GM23338 (cell line): ENCODE measurements at regions not wholly inside any gene's neighbourhood (a gene's known extent, or its start where the extent isn't known, plus 50 kb on each side); places are given as distances from the start of the nearest gene placed in this dataset.

Experiments
- ATAC-seq: fragments of 200-7000 bp; cut with Tn5 transposase; 3 replicates; pipeline ENCODE4 v1.9.1; 2020
- DNase-seq: peaks from one replicate; pipeline ENCODE4 v3.0.0-alpha.2; 2015; ENCODE audit warnings: low spot score
- H2AFZ ChIP-seq: fragments of 200-600 bp; sonication (generic); 2 replicates; pipeline ENCODE4 v1.8.0; 2016; ENCODE audit warnings: antibody characterized with exemption, mild to moderate bottlenecking, moderate library complexity
- H3F3A ChIP-seq: fragments of 200-600 bp; sonication (generic); replicated peaks from 2 replicates; pipeline ENCODE4 v1.8.0; 2017; ENCODE audit warnings: antibody characterized with exemption, mixed run types, low read depth
- H3K27ac ChIP-seq: fragments of 200-600 bp; sonication (generic); 2 replicates; pipeline ENCODE4 v1.6.1; 2016; ENCODE audit warnings: low read depth
- H3K27me3 ChIP-seq: fragments of 200-600 bp; sonication (generic); 2 replicates; pipeline ENCODE4 v1.8.0; 2016; ENCODE audit warnings: mild to moderate bottlenecking, mixed run types, moderate library complexity; ENCODE audit not compliant: insufficient read depth
- H3K36me3 ChIP-seq: fragments of 200-600 bp; sonication (generic); 2 replicates; pipeline ENCODE4 v1.8.0; 2016; ENCODE audit warnings: mild to moderate bottlenecking; ENCODE audit not compliant: insufficient read depth
- H3K4me1 ChIP-seq: fragments of 200-600 bp; sonication (generic); 2 replicates; pipeline ENCODE4 v1.8.0; 2016; ENCODE audit warnings: mild to moderate bottlenecking, moderate library complexity; ENCODE audit not compliant: insufficient read depth
- H3K4me2 ChIP-seq: fragments of 200-600 bp; sonication (generic); 2 replicates; pipeline ENCODE4 v1.7.1; 2017; ENCODE audit warnings: mixed run types
- H3K4me3 ChIP-seq: fragments of 200-600 bp; sonication (generic); 2 replicates; pipeline ENCODE4 v1.6.1; 2016; ENCODE audit warnings: mixed run types
- H3K79me2 ChIP-seq: fragments of 200-600 bp; sonication (generic); replicated peaks from 2 replicates; pipeline ENCODE4 v1.8.0; 2017; ENCODE audit warnings: mild to moderate bottlenecking; ENCODE audit not compliant: insufficient read depth
- H3K9me2 ChIP-seq: fragments of 200-600 bp; sonication (generic); 2 replicates; pipeline ENCODE4 v1.8.0; 2017; ENCODE audit not compliant: insufficient read depth
- H4K20me1 ChIP-seq: fragments of 200-600 bp; sonication (generic); replicated peaks from 2 replicates; pipeline ENCODE4 v1.8.0; 2017; ENCODE audit warnings: mild to moderate bottlenecking; ENCODE audit not compliant: insufficient read depth
- H3K27ac Mint-ChIP-seq: 2 replicates; pipeline ENCODE4 v1.8.0; 2020; ENCODE audit warnings: inconsistent platforms, mild to moderate bottlenecking, moderate library complexity, mixed read lengths
- H3K27me3 Mint-ChIP-seq: 3 replicates; pipeline ENCODE4 v1.8.0; 2022; ENCODE audit warnings: low read depth, mild to moderate bottlenecking, moderate library complexity, mixed read lengths, inconsistent platforms; ENCODE audit not compliant: insufficient read depth, poor library complexity
- H3K36me3 Mint-ChIP-seq: 3 replicates; pipeline ENCODE4 v1.8.0; 2021; ENCODE audit warnings: low read depth, mild to moderate bottlenecking, inconsistent platforms, moderate library complexity, mixed read lengths
- H3K4me1 Mint-ChIP-seq: 3 replicates; pipeline ENCODE4 v1.8.0; 2020; ENCODE audit warnings: mild to moderate bottlenecking, inconsistent platforms, mixed read lengths
- H3K4me3 Mint-ChIP-seq: 3 replicates; pipeline ENCODE4 v1.8.0; 2021; ENCODE audit warnings: moderate library complexity, mild to moderate bottlenecking, inconsistent platforms, mixed read lengths
- H3K9me3 Mint-ChIP-seq: 3 replicates; pipeline ENCODE4 v1.8.0; 2020; ENCODE audit warnings: moderate library complexity, mild to moderate bottlenecking, inconsistent platforms, mixed read lengths
- CREB1 ChIP-seq: fragments of 250-450 bp; sonication (Bioruptor Pico); IDR thresholded peaks from 2 replicates; pipeline ENCODE4 v1.5.0; 2020; ENCODE audit warnings: low read depth, mild to moderate bottlenecking, moderate library complexity
- EZH2 ChIP-seq: fragments of 200-600 bp; sonication (generic); IDR thresholded peaks from one replicate; pipeline ENCODE4 v1.8.0; 2017; ENCODE audit warnings: antibody characterized with exemption, mild to moderate bottlenecking, low read depth; ENCODE audit not compliant: unreplicated experiment
- EZH2phosphoT487 ChIP-seq: fragments of 200-600 bp; sonication (generic); IDR thresholded peaks from one replicate; pipeline ENCODE4 v1.8.1; 2018; ENCODE audit warnings: antibody characterized with exemption; ENCODE audit not compliant: unreplicated experiment
- JUNB ChIP-seq: IDR thresholded peaks from one replicate; pipeline ENCODE4 v1.6.1; 2016; ENCODE audit warnings: antibody characterized with exemption; ENCODE audit not compliant: unreplicated experiment
- NANOG ChIP-seq: IDR thresholded peaks from 2 replicates; pipeline ENCODE4 v1.6.1; 2016; ENCODE audit warnings: antibody characterized with exemption, borderline replicate concordance
- POLR2AphosphoS5 ChIP-seq: IDR thresholded peaks from 2 replicates; pipeline ENCODE4 v1.6.1; 2016; ENCODE audit warnings: antibody characterized with exemption, low read depth
- REST ChIP-seq: IDR thresholded peaks from one replicate; pipeline ENCODE4 v1.6.1; 2018; ENCODE audit warnings: antibody characterized with exemption; ENCODE audit not compliant: unreplicated experiment
- STAT1 ChIP-seq: IDR thresholded peaks from one replicate; pipeline ENCODE4 v1.6.1; 2016; ENCODE audit warnings: antibody characterized with exemption; ENCODE audit not compliant: unreplicated experiment
- ZNF114 ChIP-seq: fragments of 250-450 bp; sonication (Bioruptor Pico); IDR thresholded peaks from 2 replicates; pipeline ENCODE4 v1.5.0; 2020; ENCODE audit warnings: mild to moderate bottlenecking, moderate library complexity
- ZNF331 ChIP-seq: fragments of 250-450 bp; sonication (Bioruptor Pico); IDR thresholded peaks from 2 replicates; pipeline ENCODE4 v1.5.0; 2020; ENCODE audit warnings: low read depth, mild to moderate bottlenecking, moderate library complexity
- ZNF462 ChIP-seq: fragments of 250-450 bp; sonication (Bioruptor Pico); IDR thresholded peaks from 2 replicates; pipeline ENCODE4 v1.5.0; 2020; ENCODE audit warnings: mild to moderate bottlenecking, moderate library complexity
- TF ChIP-seq, protein P1 (sequence below): IDR thresholded peaks from 2 replicates; pipeline ENCODE4 v1.6.1; 2016; ENCODE audit warnings: antibody characterized with exemption
- TF ChIP-seq, protein P2 (sequence below), 2 experiments: fragments of 200-600 bp in 1 of 2; sonication (generic) in 1 of 2; conservative IDR thresholded peaks; 2 replicates each; pipeline versions ENCODE4 v1.5.1 to v1.6.1; 2016 to 2017; ENCODE audit warnings: antibody characterized with exemption in 2 of 2, low read depth in 2 of 2, mild to moderate bottlenecking in 2 of 2, moderate library complexity in 1 of 2

- Histone ChIP-seq H3K36me3 (no peaks in the 10 kb centered on the region), H3F3A (no peaks in the 10 kb centered on the region), H3K4me2 (no peak overlapping the region), H3K9me2 (no peaks in the 10 kb centered on the region), H3K27me3 (no peaks in the 10 kb centered on the region), H4K20me1 (no peaks in the 10 kb centered on the region), H2AFZ (no peak overlapping the region), H3K4me1 (peaks cover 23% of the 10 kb centered on the region), H3K79me2 (no peaks in the 10 kb centered on the region), H3K4me3 (no peak overlapping the region), H3K27ac (no peak overlapping the region)
- ATAC-seq: no peak
- H3K36me3 Mint-ChIP-seq: no peaks in the 10 kb centered on the region
- no peaks in the 10 kb centered on the region for H3K9me3 Mint-ChIP-seq
- H3K4me1 Mint-ChIP-seq: peaks cover 39% of the 10 kb centered on the region
- DNase-seq: no peak
- no peak for TF ChIP-seq JUNB
- TF ChIP-seq, protein P1, sequence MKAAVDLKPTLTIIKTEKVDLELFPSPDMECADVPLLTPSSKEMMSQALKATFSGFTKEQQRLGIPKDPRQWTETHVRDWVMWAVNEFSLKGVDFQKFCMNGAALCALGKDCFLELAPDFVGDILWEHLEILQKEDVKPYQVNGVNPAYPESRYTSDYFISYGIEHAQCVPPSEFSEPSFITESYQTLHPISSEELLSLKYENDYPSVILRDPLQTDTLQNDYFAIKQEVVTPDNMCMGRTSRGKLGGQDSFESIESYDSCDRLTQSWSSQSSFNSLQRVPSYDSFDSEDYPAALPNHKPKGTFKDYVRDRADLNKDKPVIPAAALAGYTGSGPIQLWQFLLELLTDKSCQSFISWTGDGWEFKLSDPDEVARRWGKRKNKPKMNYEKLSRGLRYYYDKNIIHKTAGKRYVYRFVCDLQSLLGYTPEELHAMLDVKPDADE: no peak
- no peak for TF ChIP-seq ZNF462 (CRISPR knock-in tag)
- no peak for TF ChIP-seq POLR2AphosphoS5
- TF ChIP-seq REST: no peak
- TF ChIP-seq EZH2: no peak
- TF ChIP-seq, protein P2, sequence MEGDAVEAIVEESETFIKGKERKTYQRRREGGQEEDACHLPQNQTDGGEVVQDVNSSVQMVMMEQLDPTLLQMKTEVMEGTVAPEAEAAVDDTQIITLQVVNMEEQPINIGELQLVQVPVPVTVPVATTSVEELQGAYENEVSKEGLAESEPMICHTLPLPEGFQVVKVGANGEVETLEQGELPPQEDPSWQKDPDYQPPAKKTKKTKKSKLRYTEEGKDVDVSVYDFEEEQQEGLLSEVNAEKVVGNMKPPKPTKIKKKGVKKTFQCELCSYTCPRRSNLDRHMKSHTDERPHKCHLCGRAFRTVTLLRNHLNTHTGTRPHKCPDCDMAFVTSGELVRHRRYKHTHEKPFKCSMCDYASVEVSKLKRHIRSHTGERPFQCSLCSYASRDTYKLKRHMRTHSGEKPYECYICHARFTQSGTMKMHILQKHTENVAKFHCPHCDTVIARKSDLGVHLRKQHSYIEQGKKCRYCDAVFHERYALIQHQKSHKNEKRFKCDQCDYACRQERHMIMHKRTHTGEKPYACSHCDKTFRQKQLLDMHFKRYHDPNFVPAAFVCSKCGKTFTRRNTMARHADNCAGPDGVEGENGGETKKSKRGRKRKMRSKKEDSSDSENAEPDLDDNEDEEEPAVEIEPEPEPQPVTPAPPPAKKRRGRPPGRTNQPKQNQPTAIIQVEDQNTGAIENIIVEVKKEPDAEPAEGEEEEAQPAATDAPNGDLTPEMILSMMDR (conservative IDR thresholded peaks at IDR 0.05; ENCODE audit: low read depth in 2 of 2): no peak
- TF ChIP-seq NANOG: no peak
- no peak for TF ChIP-seq CREB1
- TF ChIP-seq EZH2phosphoT487: no peak
- no peak for TF ChIP-seq ZNF331 (CRISPR knock-in tag)
- TF ChIP-seq ZNF114 (CRISPR knock-in tag): no peak
- no peak for TF ChIP-seq STAT1
- no peak overlapping the region for H3K4me3 Mint-ChIP-seq
- peaks cover 2% of the 10 kb centered on the region for H3K27me3 Mint-ChIP-seq
- no peak overlapping the region for H3K27ac Mint-ChIP-seq
Observed at GRCh38 chr13:99652901-99653300, 151.6 kb downstream of the TM9SF2 start.
